A549 (cell line): ENCODE measurements at regions not wholly inside any gene's neighbourhood (a gene's known extent, or its start where the extent isn't known, plus 50 kb on each side); places are given as distances from the start of the nearest gene placed in this dataset.
"Not testable (repeated sequence)": the region's sequence is repeated elsewhere in the genome, so short reads cannot be mapped to it uniquely, and the experiment has no call there.

Experiments used
- ATAC-seq, 2 experiments: fragments of 200-7000 bp in 1 of 2; fragments of >200 bp in 1 of 2; cut with Nextera tagmentation in 1 of 2; cut with Tn5 transposase in 1 of 2; 3 replicates each; pipeline versions ENCODE4 v1.8.0 to v1.9.1; 2018 to 2020; ENCODE audit warnings: mild to moderate bottlenecking in 1 of 2, moderate library complexity in 1 of 2
- CTCF ChIA-PET: fragments of 300-600 bp; sonication (Branson Sonifier 250); formaldehyde crosslinking; extraction: SDS; loops from one replicate; lab custom pipeline; 2021; ENCODE audit warnings: antibody characterized with exemption, inconsistent platforms; lab: Yijun Ruan, JAX
- POLR2A ChIA-PET: fragments of 350-600 bp; formaldehyde crosslinking; extraction: SDS; loops from one replicate; lab custom pipeline; 2021; ENCODE audit warnings: antibody characterized with exemption, inconsistent platforms; lab: Yijun Ruan, JAX
- DNase-seq, 2 experiments: peaks; one replicate each; pipeline versions ENCODE4 v3.0.0 to v3.0.0-alpha.2; 2011 to 2016; ENCODE audit warnings: low read depth in 1 of 2, low spot score in 1 of 2
- FAIRE-seq: peaks from 2 replicates; lab custom pipeline; 2011; peaks lifted over from hg19 to GRCh38; lab: Jason Lieb, UNC
- H3K27ac ChIP-seq, 2 experiments: fragments of >200 bp; sonication (Bioruptor Twin); formaldehyde crosslinking; 3 replicates each; pipeline ENCODE4 v1.5.1; 2016 to 2017
- H3K4me1 ChIP-seq: fragments of >200 bp; sonication (Bioruptor Twin); formaldehyde crosslinking; 3 replicates; pipeline ENCODE4 v1.6.1; 2016
- H3K4me2 ChIP-seq: fragments of >200 bp; sonication (Bioruptor Twin); formaldehyde crosslinking; 3 replicates; pipeline ENCODE4 v1.6.1; 2016
- H3K4me3 ChIP-seq: fragments of >200 bp; sonication (Bioruptor Twin); formaldehyde crosslinking; 3 replicates; pipeline ENCODE4 v1.5.1; 2016
- H3K9me3 ChIP-seq: fragments of >200 bp; sonication (Bioruptor Twin); formaldehyde crosslinking; 3 replicates; pipeline ENCODE4 v1.6.1; 2016
- BHLHE40 ChIP-seq: IDR thresholded peaks from 2 replicates; pipeline ENCODE4 v1.6.1; 2012; ENCODE audit warnings: low read depth, low read length, inconsistent platforms
- CEBPB ChIP-seq, 2 experiments: fragments of >200 bp in 1 of 2; sonication (Bioruptor Twin) in 1 of 2; formaldehyde crosslinking in 1 of 2; IDR thresholded peaks; 2 replicates each; pipeline ENCODE4 v1.6.1; 2012 to 2016
- CHD2 ChIP-seq: fragments of 150-350 bp; IDR thresholded peaks from 2 replicates; pipeline ENCODE4 v1.6.1; 2014; ENCODE audit warnings: low read length; ENCODE audit not compliant: partially characterized antibody
- CHD4 ChIP-seq: fragments of 200-600 bp; sonication (generic); IDR thresholded peaks from 2 replicates; pipeline ENCODE4 v1.6.1; 2016; ENCODE audit warnings: antibody characterized with exemption, mild to moderate bottlenecking, borderline replicate concordance
- EP300 ChIP-seq, 2 experiments: fragments of >200 bp; sonication (Bioruptor Twin); formaldehyde crosslinking; IDR thresholded peaks; 2 replicates in 1 of 2; 3 replicates in 1 of 2; pipeline ENCODE4 v1.6.1; 2016 to 2017
- ESRRA ChIP-seq: fragments of 150-350 bp; IDR thresholded peaks from 2 replicates; pipeline ENCODE4 v1.6.1; 2014; ENCODE audit warnings: mild to moderate bottlenecking, low read length, borderline replicate concordance
- FOSL2 ChIP-seq, 2 experiments: fragments of 450-650 bp in 1 of 2; fragments of >200 bp in 1 of 2; sonication (Bioruptor Twin) in 1 of 2; formaldehyde crosslinking; IDR thresholded peaks; 2 replicates each; pipeline versions ENCODE4 v1.5.0 to v1.6.1; 2016 to 2020; ENCODE audit warnings: mild to moderate bottlenecking in 1 of 2, moderate library complexity in 1 of 2
- HOXA7 ChIP-seq: fragments of 250-450 bp; sonication (Bioruptor Pico); IDR thresholded peaks from 2 replicates; pipeline ENCODE4 v1.5.0; 2020; ENCODE audit warnings: mild to moderate bottlenecking, moderate library complexity
- JUN ChIP-seq, 2 experiments: fragments of >200 bp; sonication (Bioruptor Twin); formaldehyde crosslinking; IDR thresholded peaks; 2 replicates in 1 of 2; 3 replicates in 1 of 2; pipeline ENCODE4 v1.6.1; 2016 to 2017
- MYC ChIP-seq: IDR thresholded peaks from 2 replicates; pipeline ENCODE4 v1.6.1; 2012; ENCODE audit warnings: mild to moderate bottlenecking, inconsistent platforms, low read length, improper control_type of control experiment, borderline replicate concordance
- NFE2L2 ChIP-seq: fragments of 150-350 bp; conservative IDR thresholded peaks from 2 replicates; pipeline ENCODE4 v1.6.1; 2014; ENCODE audit warnings: low read length
- NPAS2 ChIP-seq: fragments of 250-450 bp; sonication (Bioruptor Pico); IDR thresholded peaks from 2 replicates; pipeline ENCODE4 v1.8.0; 2022; ENCODE audit warnings: mild to moderate bottlenecking, moderate library complexity, borderline replicate concordance
- NR3C1 ChIP-seq: fragments of >200 bp; sonication (Bioruptor Twin); formaldehyde crosslinking; IDR thresholded peaks from 3 replicates; pipeline ENCODE4 v1.6.1; 2017
- POLR2AphosphoS2 ChIP-seq: conservative IDR thresholded peaks from 2 replicates; pipeline ENCODE4 v1.6.1; 2012; ENCODE audit warnings: low read length, improper control_type of control experiment, inconsistent platforms
- RAD21 ChIP-seq, 2 experiments: fragments of >200 bp in 1 of 2; sonication (Bioruptor Twin) in 1 of 2; formaldehyde crosslinking in 1 of 2; IDR thresholded peaks in 1 of 2; conservative IDR thresholded peaks in 1 of 2; 2 replicates in 1 of 2; 3 replicates in 1 of 2; pipeline ENCODE4 v1.6.1; 2012 to 2018; ENCODE audit warnings: inconsistent platforms in 1 of 2
- RARB ChIP-seq: fragments of 250-450 bp; sonication (Bioruptor Pico); IDR thresholded peaks from 2 replicates; pipeline ENCODE4 v1.8.0; 2021; ENCODE audit warnings: mild to moderate bottlenecking, moderate library complexity
- SREBF2 ChIP-seq: fragments of 450-650 bp; IDR thresholded peaks from 2 replicates; pipeline ENCODE4 v1.6.1; 2014; ENCODE audit warnings: mild to moderate bottlenecking, moderate library complexity
- TFCP2L1 ChIP-seq: fragments of 250-450 bp; sonication (Bioruptor Pico); IDR thresholded peaks from 2 replicates; pipeline ENCODE4 v1.5.0; 2021; ENCODE audit warnings: mild to moderate bottlenecking
- whole genome bisulfite sequencing: methylation state at CpG from one replicate; pipeline ENCODE4 v1.1.6; 2017; ENCODE audit errors: missing lambda C conversion rate; 5-methylcytosine and 5-hydroxymethylcytosine counted together
- TF ChIP-seq, protein P1 (sequence below): fragments of >200 bp; sonication (Bioruptor Twin); formaldehyde crosslinking; IDR thresholded peaks from 3 replicates; pipeline ENCODE4 v1.6.1; 2016
- TF ChIP-seq, protein P2 (sequence below): IDR thresholded peaks from 2 replicates; pipeline ENCODE4 v1.6.1; 2012
- TF ChIP-seq, protein P3 (sequence below): IDR thresholded peaks from 2 replicates; pipeline ENCODE4 v1.6.1; 2012; ENCODE audit warnings: low read depth, borderline replicate concordance

DNA sequence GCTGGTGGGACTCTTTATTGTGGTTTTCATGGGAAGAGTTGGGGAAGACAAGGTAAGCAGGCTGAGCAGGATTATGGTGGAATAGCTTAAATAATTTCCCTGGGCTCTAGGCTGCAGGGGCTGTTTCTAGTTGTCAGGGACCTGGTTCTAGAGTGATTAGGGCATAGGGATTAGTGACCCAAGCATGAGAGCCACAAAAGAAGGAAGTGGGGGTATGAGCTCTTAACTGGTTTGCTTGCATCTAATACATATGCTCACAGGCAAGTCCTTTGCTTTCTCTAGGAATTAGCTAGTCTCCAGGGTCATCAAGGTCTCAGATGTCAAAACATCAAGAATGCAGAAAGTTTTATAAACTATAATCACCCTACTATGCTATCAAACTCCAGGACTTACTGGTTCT, 67.5 kb upstream of the NRN1 start:
- no peak for TF ChIP-seq FOSL2 (IDR thresholded peaks at IDR 0.05)
- no peak for TF ChIP-seq FOSL2 (CRISPR knock-in tag; IDR thresholded peaks at IDR 0.05)
- TF ChIP-seq EP300 (IDR thresholded peaks at IDR 0.05), result no peak
- no peak for TF ChIP-seq TFCP2L1
- TF ChIP-seq POLR2AphosphoS2, result no peak
- TF ChIP-seq JUN (IDR thresholded peaks at IDR 0.05), result no peak
- no peak for TF ChIP-seq HOXA7 (CRISPR knock-in tag)
- no peak for TF ChIP-seq CEBPB (IDR thresholded peaks at IDR 0.05)
- TF ChIP-seq RARB (CRISPR knock-in tag), result no peak
- TF ChIP-seq, protein P1, sequence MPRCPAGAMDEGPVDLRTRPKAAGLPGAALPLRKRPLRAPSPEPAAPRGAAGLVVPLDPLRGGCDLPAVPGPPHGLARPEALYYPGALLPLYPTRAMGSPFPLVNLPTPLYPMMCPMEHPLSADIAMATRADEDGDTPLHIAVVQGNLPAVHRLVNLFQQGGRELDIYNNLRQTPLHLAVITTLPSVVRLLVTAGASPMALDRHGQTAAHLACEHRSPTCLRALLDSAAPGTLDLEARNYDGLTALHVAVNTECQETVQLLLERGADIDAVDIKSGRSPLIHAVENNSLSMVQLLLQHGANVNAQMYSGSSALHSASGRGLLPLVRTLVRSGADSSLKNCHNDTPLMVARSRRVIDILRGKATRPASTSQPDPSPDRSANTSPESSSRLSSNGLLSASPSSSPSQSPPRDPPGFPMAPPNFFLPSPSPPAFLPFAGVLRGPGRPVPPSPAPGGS, result no peak
- no peak for TF ChIP-seq ESRRA
- no peak for TF ChIP-seq RAD21 (conservative IDR thresholded peaks at IDR 0.05 in 1 of 2, IDR thresholded peaks at IDR 0.05 in 1 of 2)
- TF ChIP-seq, protein P2, sequence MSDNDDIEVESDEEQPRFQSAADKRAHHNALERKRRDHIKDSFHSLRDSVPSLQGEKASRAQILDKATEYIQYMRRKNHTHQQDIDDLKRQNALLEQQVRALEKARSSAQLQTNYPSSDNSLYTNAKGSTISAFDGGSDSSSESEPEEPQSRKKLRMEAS, result no peak
- no peak for TF ChIP-seq BHLHE40
- no peak for TF ChIP-seq CHD4
- no peak for TF ChIP-seq MYC
- no peak for TF ChIP-seq SREBF2
- TF ChIP-seq NR3C1, result no peak
- TF ChIP-seq CHD2, result no peak
- TF ChIP-seq NFE2L2, result no peak
- Histone ChIP-seq H3K4me1 (no peaks in the 10 kb centered on the region), H3K27ac (no peak overlapping the region), H3K9me3 (no peaks in the 10 kb centered on the region), H3K4me2 (no peak overlapping the region), H3K4me3 (no peak overlapping the region)
- ATAC-seq (no peak), FAIRE-seq (no peak), DNase-seq (no peak)
- ChIA-PET CTCF (no interaction called here), POLR2A (no interaction called here)

DNA sequence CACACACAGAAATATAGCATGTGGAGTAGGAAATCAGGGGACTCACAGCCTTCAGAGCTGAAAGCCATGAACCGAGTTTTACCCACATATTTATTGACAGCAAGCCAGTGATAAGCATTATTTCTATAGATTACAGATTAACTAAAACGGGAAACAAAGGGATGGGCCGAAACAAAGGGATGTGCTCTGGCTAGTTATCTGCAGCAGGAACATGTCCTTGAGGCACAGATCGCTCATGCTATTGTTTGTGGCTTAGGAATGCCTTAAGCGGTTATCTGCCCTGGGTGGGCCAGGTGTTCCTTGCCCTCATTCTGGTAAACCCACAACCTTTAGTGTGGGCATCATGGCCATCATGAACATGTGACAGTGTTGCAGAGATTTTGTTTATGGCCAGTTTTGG, 61.4 kb upstream of the NRN1 start:
- DNase-seq, H3K4me1 ChIP-seq, POLR2A ChIA-PET, H3K4me3 ChIP-seq, ATAC-seq, H3K9me3 ChIP-seq, H3K4me2 ChIP-seq, H3K27ac ChIP-seq, FAIRE-seq: not testable (repeated sequence)
- WGBS, result 18% methylated on average over 5 of the region's 5 CpGs
- CTCF ChIA-PET, result interaction anchor here (0.7 to 1.0 kb wide), 2 partner anchors 10 to 12 kb away, joined by 3 read pairs; no protein-coding TSS in a partner anchor

DNA sequence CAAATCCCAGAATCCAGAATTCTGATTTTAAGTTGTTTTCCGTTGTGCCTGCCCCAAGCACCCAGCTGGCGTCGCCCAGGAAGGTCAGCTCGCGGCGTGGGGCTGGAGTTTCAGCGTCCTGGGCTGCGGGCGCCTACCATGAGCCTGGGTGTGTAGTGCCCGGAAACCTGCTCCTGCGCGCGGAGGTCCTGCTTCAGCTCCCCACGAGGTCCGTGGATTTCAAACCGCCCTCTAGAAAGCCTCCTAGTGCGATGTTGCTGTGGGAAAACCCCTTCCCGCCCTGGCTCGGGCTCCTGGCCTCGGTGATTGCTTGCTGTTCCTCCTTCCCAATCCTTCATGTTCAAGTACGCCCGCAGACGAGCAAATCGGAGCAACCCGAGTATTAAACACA, 51.3 kb upstream of the NRN1 start:
- FAIRE-seq (no peak), DNase-seq (no peak), ATAC-seq (no peak)
- ChIA-PET POLR2A (no interaction called here), CTCF (interaction anchor here (0.5 to 5.7 kb wide), 7 partner anchors 10 to 489 kb away, joined by 3 to 39 read pairs (median 3); no protein-coding TSS in a partner anchor)
- TF ChIP-seq MYC (no peak), ESRRA (no peak), NPAS2 (no peak), RAD21 (conservative IDR thresholded peaks at IDR 0.05 in 1 of 2, IDR thresholded peaks at IDR 0.05 in 1 of 2) (no peak), SREBF2 (no peak)
- TF ChIP-seq, protein P2, result no peak
- TF ChIP-seq, protein P3, sequence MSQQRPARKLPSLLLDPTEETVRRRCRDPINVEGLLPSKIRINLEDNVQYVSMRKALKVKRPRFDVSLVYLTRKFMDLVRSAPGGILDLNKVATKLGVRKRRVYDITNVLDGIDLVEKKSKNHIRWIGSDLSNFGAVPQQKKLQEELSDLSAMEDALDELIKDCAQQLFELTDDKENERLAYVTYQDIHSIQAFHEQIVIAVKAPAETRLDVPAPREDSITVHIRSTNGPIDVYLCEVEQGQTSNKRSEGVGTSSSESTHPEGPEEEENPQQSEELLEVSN, result no peak
- WGBS, result 29% methylated on average over 24 of the region's 25 CpGs
- H3K4me3 ChIP-seq, result no peak overlapping the region
- H3K4me1 ChIP-seq, result no peaks in the 10 kb centered on the region
- no peak overlapping the region for H3K27ac ChIP-seq
- H3K4me2 ChIP-seq, result no peak overlapping the region
- no peaks in the 10 kb centered on the region for H3K9me3 ChIP-seq
